SIG-M5 (cell line): ENCODE measurements at regions not wholly inside any gene's neighbourhood (a gene's known extent, or its start where the extent isn't known, plus 50 kb on each side); places are given as distances from the start of the nearest gene placed in this dataset.
"Not testable (repeated sequence)": the region's sequence is repeated elsewhere in the genome, so short reads cannot be mapped to it uniquely, and the experiment has no call there.

ENCODE experiments used
- DNase-seq: peaks from one replicate; lab custom pipeline; 2025; lab: John Stamatoyannopoulos, UW

GRCh38 chr7:79953130-79953529, 181.5 kb upstream of the GNAI1 start:
- no peak for DNase-seq

DNA sequence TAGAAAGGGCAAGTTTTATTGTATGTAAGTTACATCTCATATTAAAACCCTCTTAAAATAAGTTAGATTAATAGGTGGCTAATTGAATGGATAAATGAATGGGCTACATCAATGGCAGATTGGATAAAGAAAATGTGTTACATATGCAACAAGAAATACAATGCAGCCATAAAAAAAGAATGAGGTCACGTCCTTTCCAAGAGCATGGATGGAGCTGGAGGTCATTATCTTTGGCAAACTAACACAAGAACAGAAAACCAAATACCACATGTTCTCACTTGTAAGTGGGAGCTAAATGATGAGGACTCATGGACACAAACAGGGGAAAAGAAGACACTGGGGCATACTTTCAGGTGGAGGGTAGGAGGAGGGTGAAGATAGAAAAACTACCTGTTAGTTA, 182.2 kb upstream of the GNAI1 start:
- DNase-seq = no peak

- no peak for DNase-seq
Observed at GRCh38 chr7:79951415-79951814, 183.2 kb upstream of the GNAI1 start.

DNA sequence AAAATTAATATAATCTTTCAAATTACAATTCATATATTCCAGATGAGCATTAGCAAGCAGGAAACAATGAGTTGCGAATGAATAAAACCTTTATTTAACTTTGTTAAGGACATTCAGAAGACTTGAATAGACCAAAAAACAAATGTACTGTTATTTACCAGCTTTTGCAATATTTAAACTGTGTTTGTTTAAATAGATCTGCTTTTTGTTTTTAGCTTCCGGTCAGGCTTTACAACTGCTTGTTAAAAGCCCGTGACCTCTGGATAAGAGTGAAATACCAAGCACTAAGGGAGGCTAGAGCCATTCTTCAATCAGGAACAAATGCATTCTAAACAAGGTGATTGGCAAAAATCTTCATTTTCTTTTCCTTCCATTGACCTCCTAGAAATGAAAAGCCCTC, 184.9 kb upstream of the GNAI1 start:
- no peak for DNase-seq

GRCh38 chr7:79936281-79936983, 198.2 kb upstream of the GNAI1 start:
- DNase-seq = no peak

GRCh38 chr7:79934727-79935126, 199.9 kb upstream of the GNAI1 start:
- DNase-seq = no peak

DNA sequence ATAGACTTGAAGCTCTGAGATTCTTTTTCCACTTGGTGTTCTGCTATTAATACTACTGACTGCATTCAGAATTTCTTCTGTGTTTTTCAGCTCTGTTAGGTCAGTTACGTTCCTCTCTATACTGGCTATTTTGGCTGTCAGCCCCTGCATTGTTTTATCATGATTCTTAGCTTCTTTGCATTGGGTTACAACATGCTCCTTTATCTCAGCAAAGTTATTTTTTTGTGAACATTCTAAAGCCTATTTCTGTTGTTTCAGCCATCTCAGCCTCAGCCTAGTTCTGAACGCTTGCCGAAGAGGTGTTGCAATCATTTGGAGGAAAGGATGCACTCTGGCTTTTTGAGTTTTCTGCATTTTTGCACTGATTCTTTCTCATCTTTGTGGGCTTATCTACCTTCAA, 201.5 kb upstream of the GNAI1 start:
- no peak for DNase-seq

GRCh38 chr7:79930604-79931003, 204.0 kb upstream of the GNAI1 start:
- DNase-seq = no peak

GRCh38 chr7:79927116-79927515, 207.5 kb upstream of the GNAI1 start:
- DNase-seq = no peak

DNA sequence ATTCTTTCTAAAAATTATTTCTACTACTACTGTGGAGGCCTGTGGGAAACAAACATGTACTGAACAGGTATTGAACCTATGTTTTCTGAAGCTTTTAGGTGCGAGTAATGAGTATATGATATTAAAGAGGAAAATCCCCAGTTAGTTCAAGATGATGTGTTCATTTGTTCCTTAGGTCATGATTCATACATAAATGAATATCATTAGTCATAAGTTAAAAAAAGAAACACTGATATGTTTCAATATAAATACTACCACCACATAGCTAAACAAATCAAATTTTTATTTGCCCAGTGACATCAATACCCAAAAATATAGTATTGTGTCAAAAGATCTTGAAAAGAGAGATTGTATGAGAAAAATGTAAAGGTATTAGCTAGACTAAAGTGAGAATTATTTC, 210.7 kb upstream of the GNAI1 start:
- DNase-seq = no peak

- no peak for DNase-seq
Observed at GRCh38 chr7:79922894-79923293, 211.7 kb upstream of the GNAI1 start.

DNA sequence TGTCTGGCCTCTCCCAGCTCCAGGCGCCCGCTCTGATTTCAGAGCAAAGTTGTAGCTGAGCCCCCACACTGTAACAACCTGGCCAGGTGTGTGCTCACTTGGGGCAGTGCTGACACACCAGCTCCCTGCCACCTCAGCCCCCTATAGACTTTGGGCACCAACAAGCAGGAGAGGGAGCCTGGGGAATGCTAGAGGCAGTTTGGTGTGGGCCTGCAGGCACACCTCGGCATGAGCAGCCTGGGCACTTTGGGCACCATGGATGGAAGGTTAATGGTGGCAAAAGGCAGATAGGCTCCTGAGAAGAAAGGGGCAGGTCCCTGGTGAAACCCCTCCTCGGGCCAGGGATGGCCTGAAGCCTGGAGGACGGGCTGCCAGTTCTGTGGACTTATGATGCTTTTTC, 212.7 kb upstream of the GNAI1 start:
- DNase-seq = no peak

DNA sequence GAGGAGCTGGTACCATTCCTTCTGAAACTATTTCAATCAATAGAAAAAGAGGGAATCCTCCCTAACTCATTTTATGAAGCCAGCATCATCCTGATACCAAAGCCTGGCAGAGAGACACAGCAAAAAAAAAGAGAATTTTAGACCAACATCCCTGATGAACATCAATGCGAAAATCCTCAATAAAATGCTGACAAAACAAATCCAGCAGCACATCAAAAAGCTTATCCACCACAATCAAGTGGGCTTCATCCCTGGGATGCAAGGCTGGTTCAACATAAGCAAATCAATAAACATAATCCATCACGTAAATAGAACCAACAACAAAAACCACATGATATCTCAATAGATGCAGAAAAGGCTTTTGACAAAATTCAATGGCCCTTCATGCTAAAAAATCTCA, 216.0 kb upstream of the GNAI1 start:
- DNase-seq = not testable (repeated sequence)

DNA sequence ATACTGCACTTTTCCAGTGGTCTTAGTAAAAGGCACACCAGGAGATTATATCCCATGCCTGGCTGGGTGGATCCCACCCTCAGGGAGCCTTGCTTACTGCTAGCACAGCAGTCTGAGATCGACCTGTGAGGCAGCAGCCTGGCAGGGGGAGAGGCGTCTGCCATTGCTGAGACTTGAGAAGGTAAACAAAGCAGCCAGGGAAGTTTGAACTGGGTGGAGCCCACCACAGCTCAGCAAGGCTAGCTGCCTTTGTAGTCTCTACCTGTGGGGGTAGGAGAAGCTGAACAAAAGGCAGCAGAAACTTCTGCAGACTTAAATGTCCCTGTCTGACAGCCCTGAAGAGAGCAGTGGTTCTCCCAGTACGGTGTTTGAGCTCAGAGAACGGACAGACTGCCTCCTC, 219.3 kb upstream of the GNAI1 start:
- DNase-seq = not testable (repeated sequence)

DNA sequence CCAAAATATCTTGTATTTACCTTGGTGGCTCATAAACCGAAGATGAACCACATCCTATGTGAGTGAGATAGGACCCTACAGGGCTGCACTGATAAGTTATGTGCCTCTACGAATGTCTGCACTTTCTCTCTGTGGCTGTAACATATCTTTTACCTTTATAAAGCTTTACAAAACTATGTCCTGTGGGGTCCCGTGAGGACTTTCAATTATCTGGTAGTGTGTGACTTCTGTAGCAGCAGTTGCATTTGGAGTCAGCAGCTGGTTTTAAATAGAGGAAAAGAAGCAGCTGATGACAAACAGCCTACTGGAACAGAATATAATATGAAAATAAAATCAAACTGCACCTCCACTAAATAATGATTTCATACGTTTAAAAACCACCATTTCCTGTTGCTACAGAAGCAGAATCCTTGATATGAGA, 222.4 kb upstream of the GNAI1 start:
- no peak for DNase-seq

- DNase-seq = no peak
Observed at GRCh38 chr7:79911420-79911819, 223.2 kb upstream of the GNAI1 start.

GRCh38 chr7:79909176-79909575, 225.5 kb upstream of the GNAI1 start:
- no peak for DNase-seq

- DNase-seq = no peak
Observed at GRCh38 chr7:79897166-79897565, 237.5 kb upstream of the GNAI1 start.

DNA sequence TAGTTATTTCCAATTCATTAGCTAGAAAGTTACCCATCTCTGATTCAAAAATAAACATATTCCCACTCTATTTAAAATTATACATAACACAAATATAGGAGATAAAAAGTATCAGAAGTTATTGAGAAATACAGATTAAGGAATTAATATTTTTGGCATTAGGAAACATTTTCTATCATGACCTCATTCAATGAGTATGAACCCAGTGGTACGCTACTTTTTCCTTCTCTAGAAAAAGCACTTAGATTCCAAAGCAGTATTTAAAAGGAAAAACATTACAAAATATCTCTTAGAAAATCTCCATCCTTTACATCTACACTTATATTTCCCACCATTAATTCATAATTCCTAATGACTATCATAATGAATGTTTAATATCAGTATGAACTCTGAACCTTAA, 240.6 kb upstream of the GNAI1 start:
- no peak for DNase-seq

DNA sequence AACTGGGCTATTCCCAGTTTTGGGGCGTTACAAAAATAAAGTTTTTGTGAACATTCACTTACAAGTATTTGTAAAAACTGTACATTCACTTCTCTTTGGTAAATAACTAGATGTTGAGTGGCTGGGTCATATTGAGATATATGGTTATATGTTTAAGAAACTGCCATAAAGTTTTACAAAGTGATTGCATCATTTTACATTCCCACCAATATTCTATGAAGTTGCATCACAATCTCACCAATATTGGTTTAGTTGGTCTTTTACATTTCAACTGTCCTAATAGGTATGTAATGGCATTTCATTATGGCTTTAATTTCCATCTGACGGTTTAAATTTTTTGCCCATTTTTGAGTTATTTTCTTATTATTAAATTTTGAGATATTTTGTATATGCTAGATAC, 251.7 kb upstream of the GNAI1 start:
- DNase-seq = no peak

DNA sequence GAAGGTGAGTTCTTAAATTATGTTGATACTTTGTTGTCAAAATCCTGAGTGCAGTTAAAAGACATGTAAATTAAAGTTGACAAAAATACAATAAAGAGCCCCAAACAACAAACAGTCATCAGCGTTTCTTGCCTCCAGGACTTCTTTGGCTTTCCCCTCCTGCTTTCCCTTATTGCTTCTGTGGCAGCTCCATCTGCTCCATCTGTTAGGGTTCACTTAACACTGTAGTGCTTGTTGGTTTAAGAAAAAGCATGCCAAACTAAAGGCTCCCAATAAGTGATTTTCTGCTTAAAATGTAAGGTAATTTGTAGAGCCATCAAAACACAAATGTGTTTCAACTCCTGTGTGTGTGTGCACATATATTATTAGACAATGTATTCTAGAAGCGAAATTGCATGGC, 254.3 kb upstream of the GNAI1 start:
- DNase-seq = no peak

DNA sequence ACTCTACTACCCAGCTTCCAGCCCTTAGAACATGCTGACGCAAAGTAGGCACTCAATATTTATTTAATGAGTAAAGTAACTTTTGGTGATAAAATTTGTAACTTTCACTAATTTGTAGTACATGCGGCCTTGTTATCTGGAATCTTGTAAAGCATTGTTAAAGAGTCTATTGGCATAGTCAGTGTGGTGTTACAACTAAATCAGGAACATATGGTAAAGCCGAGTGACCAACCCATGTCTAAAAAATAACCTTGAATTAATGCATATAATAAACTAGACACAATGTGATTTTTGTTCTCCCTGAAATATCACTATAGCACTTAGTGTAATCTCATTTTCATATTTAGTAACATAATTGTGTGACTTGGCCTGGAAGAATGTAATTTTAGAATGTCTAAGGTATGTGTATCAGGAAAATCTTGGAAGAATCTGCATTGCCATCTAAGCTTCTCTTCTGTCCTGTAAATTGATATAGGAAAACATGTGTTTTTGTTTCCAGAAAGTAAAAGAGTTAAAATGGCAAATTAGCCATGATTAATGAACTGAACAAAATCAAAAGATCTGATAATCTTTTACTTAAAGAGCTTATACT, 256.7 kb upstream of the GNAI1 start:
- no peak for DNase-seq

DNA sequence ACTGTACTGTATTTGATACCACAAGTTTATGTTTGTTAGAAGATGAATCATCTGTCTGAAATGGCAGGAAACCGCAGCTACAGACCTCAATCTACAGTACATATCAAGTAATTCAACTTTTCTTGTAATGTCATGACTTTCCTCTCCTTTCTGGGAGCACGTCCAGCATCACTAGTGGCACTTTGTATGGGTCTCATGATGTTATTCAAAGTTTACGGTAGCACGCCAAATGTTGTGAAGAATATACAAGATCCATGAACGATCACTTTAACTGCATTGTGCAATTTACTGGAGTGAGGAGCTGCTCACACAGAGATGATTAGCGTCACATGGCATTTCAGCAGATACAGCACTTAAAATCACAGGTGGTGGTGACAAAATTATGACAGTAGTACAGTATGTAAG, 257.8 kb upstream of the GNAI1 start:
- no peak for DNase-seq

- DNase-seq = no peak
Observed at GRCh38 chr7:79874797-79875196, 259.8 kb upstream of the GNAI1 start.
